Ovary (tissue), 3 donors: ENCODE measurements at regions not wholly inside any gene's neighbourhood (a gene's known extent, or its start where the extent isn't known, plus 50 kb on each side); places are given as distances from the start of the nearest gene placed in this dataset.

Experiments
- CTCF ChIP-seq, 3 donors: fragments of 450-650 bp in 2 of 3; fragments of 200-600 bp in 1 of 3; IDR thresholded peaks; one replicate each; pipeline versions ENCODE4 v1.5.1 to v1.8.0; 2016 to 2022; ENCODE audit warnings: antibody characterized with exemption in 3 of 3, mild to moderate bottlenecking in 1 of 3
- EP300 ChIP-seq: sonication (generic); formaldehyde crosslinking; IDR thresholded peaks from one replicate; pipeline ENCODE4 v1.6.1; 2017; ENCODE audit warnings: antibody characterized with exemption
- donor health status: DM: no; HTN: no; CAD: no.

DNA sequence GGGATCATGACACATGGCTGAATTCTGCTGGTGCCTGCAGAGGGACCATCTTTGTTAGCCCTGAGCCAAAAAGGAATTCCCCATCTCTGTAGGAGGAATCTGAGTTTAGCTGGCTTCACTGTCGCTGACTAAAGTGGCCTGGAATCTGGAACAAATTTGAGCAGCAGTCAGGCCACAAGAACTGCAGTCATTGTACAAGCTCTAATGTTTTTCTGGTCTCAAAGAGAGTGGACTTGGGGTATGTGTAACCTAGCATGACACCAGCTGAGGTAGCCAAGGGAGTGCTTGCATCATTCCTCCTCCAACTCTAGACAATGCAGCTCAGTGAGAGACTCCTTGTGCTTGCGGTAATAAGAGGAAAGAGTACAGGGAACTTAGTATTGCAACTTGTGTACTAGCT is 539.1 kb upstream of the LRRTM4 start:
- TF ChIP-seq EP300, result no peak
- TF ChIP-seq CTCF (IDR thresholded peaks at IDR 0.05), result no peak
